K562 (cell line): ENCODE measurements at regions not wholly inside any gene's neighbourhood (a gene's known extent, or its start where the extent isn't known, plus 50 kb on each side); places are given as distances from the start of the nearest gene placed in this dataset.

ENCODE experiments used
- ATAC-seq: fragments of 200-7000 bp; cut with Tn5 transposase; 3 replicates; pipeline ENCODE4 v1.9.1; 2020; ENCODE audit warnings: moderate library complexity
- BruUV-seq: library from RNA; stranded (reverse); fragments of 400-500 nt; replicated peaks from 2 replicates; lab custom pipeline; 2021; lab: Mats Ljungman, UMichigan
- CTCF ChIA-PET: fragments of 300-600 bp; formaldehyde crosslinking; extraction: SDS; loops from one replicate; lab custom pipeline; 2021; ENCODE audit warnings: low intra/inter-chr PET ratio; lab: Yijun Ruan, JAX
- POLR2A ChIA-PET: fragments of 300-600, 350-650 bp; sonication (Branson Sonifier 250); formaldehyde crosslinking; extraction: SDS; loops from one replicate; lab custom pipeline; 2021; ENCODE audit warnings: antibody characterized with exemption, inconsistent platforms; lab: Yijun Ruan, JAX
- DNase-seq, 4 experiments: peaks; one replicate each; pipeline versions ENCODE4 v3.0.0 to v3.0.0-alpha.2; 2011 to 2018; ENCODE audit warnings: low spot score in 3 of 4, mixed read lengths in 3 of 4; ENCODE audit errors: extremely low read depth in 1 of 4
- FAIRE-seq: peaks from 2 replicates; lab custom pipeline; 2011; peaks lifted over from hg19 to GRCh38; lab: Jason Lieb, UNC
- H2AFZ ChIP-seq: 2 replicates; pipeline ENCODE4 v1.6.0; 2011; ENCODE audit warnings: low read depth, low read length, control low read depth, inconsistent platforms
- H3K27ac ChIP-seq: fragments of 200-600 bp; 3 replicates; pipeline ENCODE4 v1.8.0; 2011; ENCODE audit warnings: low read depth, mild to moderate bottlenecking, control low read depth, inconsistent platforms, low read length, moderate library complexity, mixed read lengths; ENCODE audit errors: extremely low read depth
- H3K27me3 ChIP-seq, 2 experiments: fragments of 300-600 bp in 1 of 2; 2 replicates in 1 of 2; 3 replicates in 1 of 2; pipeline versions ENCODE4 v1.6.0 to v1.8.0; 2011; ENCODE audit warnings: inconsistent platforms in 2 of 2, low read length in 2 of 2, mild to moderate bottlenecking in 1 of 2, mixed read lengths in 1 of 2, moderate library complexity in 1 of 2; ENCODE audit not compliant: control insufficient read depth in 2 of 2, insufficient read depth in 2 of 2
- H3K36me3 ChIP-seq: fragments of 300-600 bp; 3 replicates; pipeline ENCODE4 v1.8.0; 2011; ENCODE audit warnings: mild to moderate bottlenecking, low read length, inconsistent platforms; ENCODE audit not compliant: control insufficient read depth, insufficient read depth
- H3K4me1 ChIP-seq, 2 experiments: fragments of 200-600 bp in 1 of 2; replicated peaks in 1 of 2; 2 replicates in 1 of 2; 3 replicates in 1 of 2; pipeline versions ENCODE4 v1.5.1 to v1.8.0; 2011; ENCODE audit warnings: inconsistent platforms in 2 of 2, low read length in 2 of 2, mild to moderate bottlenecking in 1 of 2, mixed read lengths in 1 of 2, moderate library complexity in 1 of 2; ENCODE audit not compliant: control insufficient read depth in 2 of 2, insufficient read depth in 2 of 2
- H3K4me2 ChIP-seq: 2 replicates; pipeline ENCODE4 v1.6.1; 2011; ENCODE audit warnings: low read length, control low read depth, inconsistent platforms, mixed read lengths; ENCODE audit not compliant: insufficient read depth
- H3K4me3 ChIP-seq: fragments of 200-600 bp; sonication (generic), shearing (Covaris generic); 2 replicates; pipeline ENCODE4 v1.5.1; 2016; ENCODE audit warnings: control low read depth, inconsistent platforms
- H3K79me2 ChIP-seq: fragments of 200-600 bp; 3 replicates; pipeline ENCODE4 v1.8.0; 2011; ENCODE audit warnings: low read length, inconsistent platforms; ENCODE audit not compliant: control insufficient read depth, insufficient read depth
- H3K9ac ChIP-seq, 2 experiments: 2 replicates each; pipeline versions ENCODE4 v1.6.0 to v1.6.1; 2011; ENCODE audit warnings: low read depth in 2 of 2, low read length in 2 of 2, control low read depth in 1 of 2, inconsistent platforms in 1 of 2, mild to moderate bottlenecking in 1 of 2, mixed read lengths in 1 of 2; ENCODE audit not compliant: insufficient read depth in 1 of 2
- H3K9me1 ChIP-seq: one replicate; pipeline ENCODE4 v1.6.0; 2011; ENCODE audit warnings: inconsistent platforms, mild to moderate bottlenecking, low read length, moderate library complexity; ENCODE audit not compliant: control insufficient read depth, insufficient read depth
- H3K9me3 ChIP-seq: replicated peaks from 2 replicates; pipeline ENCODE4 v1.5.1; 2011; ENCODE audit warnings: low read depth, low read length, inconsistent platforms; ENCODE audit not compliant: control insufficient read depth, insufficient read depth
- H4K20me1 ChIP-seq: replicated peaks from 2 replicates; pipeline ENCODE4 v1.6.1; 2011; ENCODE audit warnings: low read length, inconsistent platforms, mixed read lengths; ENCODE audit not compliant: control insufficient read depth, insufficient read depth
- CREM ChIP-seq: IDR thresholded peaks from 2 replicates; pipeline ENCODE4 v1.6.1; 2014; ENCODE audit warnings: antibody characterized with exemption, low read depth
- ELK3 ChIP-seq: fragments of 450-650 bp; formaldehyde crosslinking; IDR thresholded peaks from 2 replicates; pipeline ENCODE4 v1.4.0; 2020; ENCODE audit warnings: mild to moderate bottlenecking
- FOXJ3 ChIP-seq: sonication (generic); formaldehyde crosslinking; IDR thresholded peaks from 2 replicates; pipeline ENCODE4 v1.4.0; 2020; ENCODE audit warnings: mild to moderate bottlenecking, missing genetic modification reagents
- HDAC1 ChIP-seq, 2 experiments: fragments of 450-650 bp; IDR thresholded peaks; 2 replicates each; pipeline ENCODE4 v1.6.1; 2016 to 2017; ENCODE audit warnings: inconsistent platforms in 1 of 2, mild to moderate bottlenecking in 1 of 2, moderate library complexity in 1 of 2
- MCM3 ChIP-seq: fragments of 450-650 bp; IDR thresholded peaks from 2 replicates; pipeline ENCODE4 v1.6.1; 2016
- MYC ChIP-seq, 2 experiments: fragments of 250-450 bp in 1 of 2; sonication (Bioruptor Pico) in 1 of 2; IDR thresholded peaks; 2 replicates each; pipeline versions ENCODE4 v1.5.1 to v1.6.1; 2012 to 2021; ENCODE audit warnings: low read depth in 2 of 2, borderline replicate concordance in 1 of 2, improper control_type of control experiment in 1 of 2, low read length in 1 of 2, mild to moderate bottlenecking in 1 of 2, moderate library complexity in 1 of 2
- MYNN ChIP-seq, 2 experiments: sonication (generic); formaldehyde crosslinking in 1 of 2; IDR thresholded peaks; 2 replicates each; pipeline versions ENCODE4 v1.5.0 to v1.6.1; 2016 to 2020; ENCODE audit warnings: antibody characterized with exemption in 1 of 2, missing genetic modification reagents in 1 of 2
- NR2C1 ChIP-seq, 2 experiments: fragments of 450-650 bp; IDR thresholded peaks; 2 replicates each; pipeline ENCODE4 v1.6.1; 2017; ENCODE audit warnings: mild to moderate bottlenecking in 2 of 2, antibody characterized with exemption in 1 of 2, inconsistent platforms in 1 of 2, missing compliant biosample characterization in 1 of 2, missing genetic modification characterization in 1 of 2
- PHB2 ChIP-seq: fragments of 450-650 bp; IDR thresholded peaks from 2 replicates; pipeline ENCODE4 v1.6.1; 2017; ENCODE audit warnings: low read depth
- RBM14 ChIP-seq: fragments of 200-400 bp; formaldehyde crosslinking; IDR thresholded peaks from 2 replicates; pipeline ENCODE4 v1.6.1; 2018; ENCODE audit warnings: low read depth, mild to moderate bottlenecking, low read length, moderate library complexity, borderline replicate concordance; ENCODE audit not compliant: insufficient read depth
- SETDB1 ChIP-seq: IDR thresholded peaks from one replicate; pipeline ENCODE4 v1.6.1; 2012; ENCODE audit warnings: low read length, control low read depth, inconsistent platforms
- TGIF2 ChIP-seq: sonication (generic); formaldehyde crosslinking; IDR thresholded peaks from 2 replicates; pipeline ENCODE4 v1.8.1; 2022; ENCODE audit warnings: mild to moderate bottlenecking, missing genetic modification reagents, moderate library complexity
- YY1 ChIP-seq, 3 experiments: IDR thresholded peaks; 2 replicates each; pipeline ENCODE4 v1.6.1; 2011; ENCODE audit warnings: low read length in 2 of 3, mild to moderate bottlenecking in 2 of 3, moderate library complexity in 2 of 3, borderline replicate concordance in 1 of 3, control low read depth in 1 of 3, low read depth in 1 of 3; ENCODE audit not compliant: insufficient read depth in 3 of 3, insufficient replicate concordance in 2 of 3, control insufficient read depth in 1 of 3, insufficient read length in 1 of 3; ENCODE audit errors: extremely low read depth in 1 of 3
- ZNF280A ChIP-seq: fragments of 450-650 bp; IDR thresholded peaks from 2 replicates; pipeline ENCODE4 v1.6.1; 2018; ENCODE audit warnings: mild to moderate bottlenecking, low read depth; ENCODE audit not compliant: partially characterized antibody
- ZNF41 ChIP-seq: fragments of 250-450 bp; sonication (Bioruptor Pico); conservative IDR thresholded peaks from 2 replicates; pipeline ENCODE4 v1.4.0; 2020; ENCODE audit warnings: mild to moderate bottlenecking
- ZNF592 ChIP-seq: fragments of 450-650 bp; IDR thresholded peaks from 2 replicates; pipeline ENCODE4 v1.6.1; 2017; ENCODE audit warnings: antibody characterized with exemption, mild to moderate bottlenecking
- WGBS: fragments of 100-300 bp; shearing (Covaris generic); methylation state at CpG from one replicate; pipeline ENCODE4 v1.1.6; 2016; ENCODE audit warnings: low coverage, mixed read lengths; ENCODE audit not compliant: insufficient coverage; ENCODE audit errors: missing lambda C conversion rate; 5-methylcytosine and 5-hydroxymethylcytosine counted together
- in situ Hi-C: fragments of 300-500 bp; cut with MboI; formaldehyde crosslinking; loops from 4 replicates; pipeline ENCODE4 v1.15.0; 2018; ENCODE audit warnings: inconsistent platforms, mixed read lengths
- intact Hi-C: fragments of 100-400 bp; cut with micrococcal nuclease; formaldehyde crosslinking; loops from 2 replicates; pipeline ENCODE4 v1.14.2; 2022

- no peaks in the 10 kb centered on the region for H3K36me3 ChIP-seq
- no peak overlapping the region for H3K9ac ChIP-seq
- no peak for DNase-seq
- under 1% methylated on average over 9 of the region's 9 CpGs for WGBS
- intact Hi-C loops (no loop called here), in situ Hi-C loops (no loop called here)
- no peak overlapping the region for H2AFZ ChIP-seq
- H3K27me3 ChIP-seq = no peaks in the 10 kb centered on the region
- H3K79me2 ChIP-seq = no peaks in the 10 kb centered on the region
- ChIA-PET CTCF (no interaction called here), POLR2A (no interaction called here)
- H3K4me1 ChIP-seq = no peaks in the 10 kb centered on the region
- H3K4me3 ChIP-seq = no peak overlapping the region
- BruUV-seq = no TSS peak
- no peak overlapping the region for H3K27ac ChIP-seq
- no peaks in the 10 kb centered on the region for H3K9me3 ChIP-seq
- H3K9me1 ChIP-seq = no peaks in the 10 kb centered on the region
- no peak overlapping the region for H3K4me2 ChIP-seq
- FAIRE-seq = no peak
- ATAC-seq = no peak
- no peaks in the 10 kb centered on the region for H4K20me1 ChIP-seq
- TF ChIP-seq ZNF41 (CRISPR knock-in tag) (no peak), NR2C1 (IDR thresholded peaks at IDR 0.05) (no peak), NR2C1 (tag; IDR thresholded peaks at IDR 0.05) (no peak), MYC (IDR thresholded peaks at IDR 0.05; ENCODE audit: low read depth, low read length) (no peak), MYC (CRISPR knock-in tag; IDR thresholded peaks at IDR 0.05; ENCODE audit: borderline replicate concordance, low read depth) (no peak), SETDB1 (no peak), MCM3 (no peak), ZNF592 (no peak), HDAC1 (IDR thresholded peaks at IDR 0.05) (no peak), FOXJ3 (CRISPR knock-in tag) (no peak), TGIF2 (no peak), CREM (no peak), YY1 (IDR thresholded peaks at IDR 0.05; ENCODE audit: borderline replicate concordance in 1 of 3, control insufficient read depth in 1 of 3, extremely low read depth in 1 of 3, insufficient read depth in 3 of 3, insufficient read length in 1 of 3, insufficient replicate concordance in 2 of 3, low read depth in 1 of 3, low read length in 2 of 3) (no peak), PHB2 (no peak), ZNF280A (no peak), MYNN (IDR thresholded peaks at IDR 0.05) (no peak), MYNN (CRISPR knock-in tag; IDR thresholded peaks at IDR 0.05) (no peak), RBM14 (no peak), ELK3 (CRISPR knock-in tag) (no peak)
These were observed 227.6 kb upstream of the EXOC2 start for GRCh38 chr6:920512-920911.
